Cardiac septum (tissue), 1 donor: ENCODE measurements at regions not wholly inside any gene's neighbourhood (a gene's known extent, or its start where the extent isn't known, plus 50 kb on each side); places are given as distances from the start of the nearest gene placed in this dataset.

Experiments used
- DNase-seq: peaks from one replicate; pipeline ENCODE4 v3.0.0-alpha.2; 2020; ENCODE audit warnings: low spot score
- intact Hi-C: fragments of 100-400 bp; cut with DNase I; formaldehyde crosslinking; loops from one replicate; pipeline ENCODE4 v1.14.0; 2022
- donor health status: DM: no; HTN: no; CAD: no.

DNA sequence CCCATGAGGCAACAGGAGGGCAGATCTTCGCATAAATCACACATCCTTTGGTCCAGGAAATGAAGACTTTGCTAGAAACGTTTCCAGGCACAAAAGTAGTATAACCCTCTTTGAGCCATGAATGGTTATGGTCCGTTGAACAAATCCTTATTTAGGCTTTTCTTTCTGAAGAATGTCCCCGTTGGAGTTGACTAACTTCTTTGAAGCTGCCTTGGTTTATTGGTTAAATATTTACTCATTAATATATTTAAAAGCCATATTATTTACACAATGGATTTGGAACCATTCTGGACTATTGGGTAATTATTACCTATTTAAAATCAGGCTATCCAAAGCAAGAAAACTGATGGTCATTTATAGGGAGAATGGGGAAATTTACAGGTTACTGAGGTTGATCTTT, 347.6 kb upstream of the SLC30A5 start:
- intact Hi-C loops = loop anchor here (10.0 kb wide), 1 partner anchor 281 kb away; no protein-coding TSS in a partner anchor
- no peak for DNase-seq

DNA sequence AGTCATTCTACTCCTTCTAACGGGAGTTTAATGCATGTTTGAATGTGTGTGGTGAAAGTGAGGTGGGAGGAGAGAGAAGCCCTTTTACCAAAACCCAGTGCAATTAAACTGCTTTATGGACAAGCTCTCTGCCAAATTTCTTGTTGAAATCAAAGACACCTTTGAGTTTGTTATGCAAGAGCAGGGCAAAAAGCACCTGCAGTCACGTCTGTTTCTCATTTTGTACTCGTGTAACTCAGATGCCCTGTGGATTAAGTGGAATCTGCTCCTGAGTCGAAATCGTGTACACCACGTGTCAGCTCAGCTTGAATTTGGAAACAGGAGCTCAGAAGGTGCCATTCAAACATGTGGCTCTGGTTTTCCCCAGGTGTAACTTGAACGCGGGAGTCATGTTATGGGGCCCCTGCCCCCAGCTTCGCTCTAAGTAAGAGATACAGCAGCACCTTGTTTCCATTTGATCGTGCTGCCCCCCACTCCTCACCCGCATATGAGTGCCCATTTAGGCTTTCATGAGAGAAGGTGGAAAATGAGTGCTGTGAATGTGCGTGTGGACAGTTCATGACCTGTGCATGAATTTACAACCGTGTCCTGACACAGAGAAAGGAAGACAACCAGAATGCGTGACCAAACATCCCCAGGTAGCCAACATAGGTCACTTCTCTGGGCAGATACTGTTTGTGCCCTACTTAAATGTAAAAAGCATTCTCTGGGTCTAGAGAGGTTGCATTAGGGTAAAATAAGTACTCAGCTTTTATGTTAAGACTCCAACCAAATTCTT, 347.0 kb upstream of the SLC30A5 start:
- no peak for DNase-seq
- intact Hi-C loops = loop anchor here (10.0 kb wide), 1 partner anchor 282 kb away; no protein-coding TSS in a partner anchor

DNA sequence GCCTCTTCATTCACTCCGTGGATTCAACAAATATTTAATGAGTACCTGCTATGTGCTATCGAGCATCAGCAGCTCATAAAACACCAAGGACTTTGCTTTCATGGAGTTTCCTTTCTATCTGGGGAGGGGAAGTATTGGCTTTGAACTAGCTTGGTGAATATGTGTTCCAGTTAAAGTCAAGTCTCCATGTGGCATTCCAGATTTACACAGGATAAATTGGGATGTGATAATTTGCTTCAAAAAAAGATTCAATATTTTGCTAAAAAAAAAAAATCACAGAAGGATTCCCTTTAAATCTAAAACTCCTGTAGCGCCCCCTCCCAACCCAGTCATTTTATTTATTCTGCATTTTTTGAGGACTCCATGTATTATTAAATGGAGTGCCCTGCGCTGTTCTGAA, 346.3 kb upstream of the SLC30A5 start:
- DNase-seq = no peak
- intact Hi-C loops = loop anchor here (10.0 kb wide), 1 partner anchor 283 kb away; no protein-coding TSS in a partner anchor

DNA sequence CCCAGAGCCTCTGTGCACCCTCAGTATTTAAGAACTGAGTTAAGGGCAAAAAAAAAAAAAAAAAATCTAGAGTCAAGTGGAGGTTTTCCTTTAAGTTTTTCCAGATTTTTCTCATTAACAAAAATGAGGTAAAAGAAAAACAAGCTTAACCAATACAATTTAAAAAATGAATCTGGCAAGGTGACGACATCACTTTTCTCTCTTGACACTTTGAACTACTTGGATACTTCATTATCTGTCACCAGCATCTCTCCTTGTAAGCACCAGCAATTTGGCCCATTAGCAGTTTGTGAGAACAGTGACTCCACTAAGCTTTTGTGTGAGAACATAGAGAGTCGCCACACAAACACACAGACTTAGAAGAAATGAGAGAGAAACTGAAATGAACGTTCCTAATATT, 345.7 kb upstream of the SLC30A5 start:
- intact Hi-C loops = loop anchor here (10.0 kb wide), 1 partner anchor 283 kb away; no protein-coding TSS in a partner anchor
- DNase-seq = no peak

DNA sequence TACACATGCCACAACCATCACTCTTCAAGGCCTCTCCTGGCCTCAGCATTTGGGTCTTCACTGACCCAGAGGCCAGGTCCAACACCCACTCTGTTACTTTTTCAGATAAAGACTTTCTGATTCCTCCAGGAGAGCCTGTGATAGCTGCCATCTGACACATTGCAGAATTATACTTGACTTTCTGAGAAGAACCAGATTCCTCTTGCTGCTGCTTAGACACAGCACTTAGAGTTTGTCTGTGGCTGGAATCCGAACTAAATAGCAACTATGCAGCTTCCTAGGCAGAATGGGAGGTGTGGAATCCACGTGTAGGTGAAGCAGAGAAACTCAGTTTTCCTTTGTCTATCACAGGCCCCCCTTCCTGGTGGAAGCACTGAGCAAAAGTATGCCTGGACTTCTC, 344.7 kb upstream of the SLC30A5 start:
- DNase-seq = no peak
- intact Hi-C loops = loop anchor here (10.0 kb wide), 1 partner anchor 284 kb away; no protein-coding TSS in a partner anchor

DNA sequence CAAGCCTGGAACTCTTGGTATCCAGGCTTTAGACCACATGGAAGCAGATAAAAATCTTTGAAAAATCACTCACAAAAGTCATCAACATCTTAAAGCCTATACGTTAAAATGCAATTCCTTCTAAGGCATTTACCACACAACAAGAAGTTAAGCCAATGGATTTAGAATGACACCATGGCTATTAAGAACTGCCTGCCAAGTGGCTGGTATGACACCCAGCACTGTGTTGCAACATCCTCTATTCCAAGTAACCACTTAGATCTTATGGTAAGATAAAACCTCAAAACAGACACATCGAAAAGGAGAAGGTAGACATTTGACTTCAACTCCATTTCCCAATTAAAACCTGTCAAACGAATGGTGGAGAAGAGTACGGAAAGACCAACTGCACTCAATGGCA, 344.2 kb upstream of the SLC30A5 start:
- intact Hi-C loops = loop anchor here (10.0 kb wide), 1 partner anchor 285 kb away; no protein-coding TSS in a partner anchor
- no peak for DNase-seq

DNA sequence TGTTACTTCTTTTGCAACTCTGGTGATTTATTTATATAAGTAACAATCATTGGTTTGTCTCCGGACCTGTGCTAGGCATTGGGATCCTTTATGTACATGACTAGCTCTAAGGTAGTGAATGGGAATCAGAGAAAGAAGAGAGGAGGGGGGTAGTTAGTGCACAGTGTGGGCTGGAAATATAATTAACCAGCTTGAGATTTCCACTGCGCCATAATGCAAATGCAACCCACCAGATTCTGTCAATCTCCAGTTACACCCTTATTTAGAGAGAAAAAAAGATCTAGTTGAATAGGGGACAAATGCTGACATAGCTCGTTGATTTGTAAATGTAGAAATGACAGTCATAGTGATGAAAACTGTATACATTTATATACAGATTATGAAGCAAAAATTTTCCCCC, 342.2 kb upstream of the SLC30A5 start:
- intact Hi-C loops = no loop called here
- DNase-seq = no peak

DNA sequence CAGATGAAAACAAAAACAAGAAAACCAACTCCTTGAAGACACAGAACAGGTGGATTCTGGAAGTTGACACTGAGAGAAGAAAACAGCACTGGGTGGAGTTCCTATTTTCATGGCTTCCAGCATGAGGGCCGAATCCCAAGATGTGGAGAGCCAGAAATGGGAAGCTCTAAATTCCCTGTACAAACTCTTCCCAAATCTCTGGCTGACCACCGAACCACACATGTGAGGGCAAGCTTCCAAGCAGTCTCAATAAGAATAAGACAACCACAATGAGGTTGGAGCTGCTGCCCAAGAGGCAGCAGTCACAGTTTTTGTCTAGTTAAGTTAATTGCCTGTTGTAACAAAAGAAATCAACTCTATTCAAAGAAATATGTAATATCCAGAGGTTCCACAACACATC, 339.3 kb upstream of the SLC30A5 start:
- no peak for DNase-seq
- intact Hi-C loops = no loop called here

DNA sequence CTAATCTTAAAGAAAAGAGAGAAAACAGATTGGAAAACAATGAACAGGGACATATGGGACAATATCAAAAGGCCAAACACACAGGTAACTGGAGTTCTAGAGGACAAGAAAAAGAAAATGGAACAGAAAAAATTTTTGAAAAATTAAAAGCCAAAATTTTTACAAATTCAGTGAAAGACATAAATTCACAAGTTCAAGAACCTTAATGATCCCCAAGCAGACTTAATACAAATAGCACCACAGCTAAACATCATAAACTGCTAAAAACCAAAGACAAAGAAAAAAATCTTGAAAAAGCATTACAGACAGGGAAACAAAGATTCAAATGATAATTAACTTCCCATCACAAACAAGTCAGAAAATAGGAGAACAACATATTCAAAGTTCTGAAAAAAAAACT, 338.5 kb upstream of the SLC30A5 start:
- DNase-seq = no peak
- intact Hi-C loops = no loop called here

DNA sequence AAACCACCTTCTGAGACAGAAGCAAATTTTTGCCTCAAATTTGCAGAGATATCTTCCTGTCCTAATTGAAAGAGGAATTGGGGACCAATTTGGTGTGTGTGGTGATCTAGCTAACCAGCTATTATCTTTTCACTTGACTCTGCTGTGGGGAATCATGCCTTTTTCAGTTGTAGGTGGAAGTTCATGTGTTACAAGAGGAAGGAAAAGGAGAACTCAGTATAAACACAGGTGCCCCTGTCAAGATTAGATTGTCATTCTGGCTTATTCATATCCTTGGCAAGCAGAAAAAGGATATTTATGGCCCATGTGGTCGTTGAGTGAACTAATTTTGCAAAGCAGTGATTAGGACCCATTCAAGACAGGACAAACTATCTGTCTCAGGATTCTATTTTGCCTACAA, 336.8 kb upstream of the SLC30A5 start:
- DNase-seq = no peak
- intact Hi-C loops = no loop called here

DNA sequence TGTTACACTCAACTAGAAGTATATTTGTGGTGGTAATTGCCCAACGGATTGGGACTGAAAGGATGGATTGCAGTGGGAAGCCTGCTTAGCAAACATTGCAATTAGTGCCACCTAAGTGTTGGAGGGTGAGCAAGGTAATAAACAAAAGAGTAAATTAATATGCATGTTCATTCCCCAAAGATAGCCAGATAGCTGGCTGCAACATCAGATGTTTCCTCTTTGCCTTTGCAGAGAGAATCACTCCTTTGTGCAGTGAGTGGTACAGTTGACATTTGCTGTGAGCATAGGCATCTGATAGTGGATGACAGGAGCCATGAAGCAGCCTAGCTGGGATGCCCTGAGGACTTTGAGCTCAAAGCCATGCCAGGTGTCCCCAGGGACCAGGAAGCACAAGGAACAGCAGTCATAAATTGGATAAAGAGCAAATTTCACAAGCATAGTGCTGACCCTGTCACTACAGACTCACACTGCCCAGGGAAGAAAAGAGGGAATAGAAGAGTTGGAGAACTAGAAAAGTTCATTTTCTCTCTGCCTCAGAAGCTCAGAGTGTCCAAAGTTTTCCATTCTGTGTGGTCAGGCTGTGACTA, 336.1 kb upstream of the SLC30A5 start:
- DNase-seq = no peak
- intact Hi-C loops = no loop called here

DNA sequence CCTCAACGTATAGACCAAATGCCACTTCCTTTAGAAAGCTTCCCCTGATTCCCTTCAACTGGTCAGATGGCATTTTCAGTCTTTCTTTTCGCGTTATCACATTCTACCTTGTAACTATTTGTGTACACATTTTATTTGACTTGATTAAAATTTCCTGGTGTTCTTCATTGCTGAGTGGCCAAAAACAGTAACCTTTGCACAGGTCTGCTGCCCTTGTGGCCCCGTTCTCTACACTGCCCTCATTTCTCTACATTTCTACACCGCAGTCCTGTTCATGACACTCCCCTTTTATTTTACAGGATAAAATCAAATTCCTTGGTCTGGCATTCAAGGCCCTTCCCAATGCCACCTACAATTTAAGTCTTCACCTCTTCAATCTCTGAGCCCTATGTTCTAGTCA, 334.2 kb upstream of the SLC30A5 start:
- intact Hi-C loops = no loop called here
- DNase-seq = no peak

DNA sequence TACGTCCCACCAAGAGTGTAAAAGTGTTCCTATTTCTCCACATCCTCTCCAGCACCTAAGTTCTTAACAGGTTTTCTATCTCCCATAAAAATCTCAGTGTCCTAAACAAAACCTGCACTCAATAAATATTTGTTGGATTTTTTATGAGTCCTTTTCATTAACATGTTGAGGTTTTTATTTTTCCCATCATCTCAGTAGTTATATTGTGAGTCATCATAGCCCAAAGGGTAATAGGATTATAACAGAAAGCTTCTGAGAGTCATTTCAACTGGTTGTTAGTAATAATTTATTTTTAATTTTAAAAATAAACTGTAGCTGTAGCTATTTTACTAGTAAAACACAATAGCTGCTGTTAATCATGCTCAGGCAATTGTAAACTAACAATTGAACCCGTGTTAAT, 331.6 kb upstream of the SLC30A5 start:
- intact Hi-C loops = no loop called here
- DNase-seq = no peak

DNA sequence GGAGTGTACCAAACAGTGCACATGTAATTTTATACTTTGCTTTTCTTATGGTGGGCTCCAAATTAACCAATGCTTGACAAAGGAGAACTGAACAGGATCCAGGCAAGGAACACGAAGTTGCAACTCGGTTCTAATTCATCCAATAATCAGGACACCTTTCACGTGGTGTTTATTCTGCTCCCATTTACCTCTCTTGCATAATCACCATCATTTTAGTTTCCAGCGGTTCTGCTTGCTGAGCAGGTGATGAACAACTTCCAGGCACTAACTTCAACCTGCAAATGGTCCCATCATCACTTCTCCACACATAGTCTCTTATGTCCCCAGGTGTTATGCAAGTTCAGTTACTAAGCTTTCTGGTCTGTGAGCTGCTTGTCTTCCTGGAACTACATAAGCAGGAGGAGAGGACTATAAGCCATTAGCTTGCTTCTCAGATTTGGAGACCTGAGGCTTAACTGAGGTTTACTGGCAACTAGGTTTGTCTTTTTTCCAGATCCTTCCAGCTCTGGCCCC, 326.8 kb upstream of the SLC30A5 start:
- intact Hi-C loops = no loop called here
- DNase-seq = no peak

DNA sequence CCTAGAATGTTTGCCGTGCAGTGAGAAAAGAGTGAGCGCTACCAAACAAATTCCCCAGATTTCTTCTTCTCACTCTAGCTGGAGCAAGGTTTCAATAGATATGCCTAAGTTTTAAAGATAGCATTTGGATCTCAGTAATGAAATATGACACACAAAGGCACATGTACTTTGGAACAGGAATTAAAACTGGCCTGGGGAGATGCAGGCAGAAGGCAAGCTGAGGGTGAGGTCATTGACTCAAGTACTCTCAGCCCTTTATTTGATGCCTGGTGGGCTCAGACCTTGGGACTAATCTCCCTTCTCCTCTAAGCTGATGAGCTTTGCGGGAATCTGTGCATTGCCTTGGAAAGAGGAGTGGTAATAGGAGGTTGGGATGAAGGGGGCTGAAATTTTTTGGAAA, 323.3 kb upstream of the SLC30A5 start:
- no peak for DNase-seq
- intact Hi-C loops = no loop called here

DNA sequence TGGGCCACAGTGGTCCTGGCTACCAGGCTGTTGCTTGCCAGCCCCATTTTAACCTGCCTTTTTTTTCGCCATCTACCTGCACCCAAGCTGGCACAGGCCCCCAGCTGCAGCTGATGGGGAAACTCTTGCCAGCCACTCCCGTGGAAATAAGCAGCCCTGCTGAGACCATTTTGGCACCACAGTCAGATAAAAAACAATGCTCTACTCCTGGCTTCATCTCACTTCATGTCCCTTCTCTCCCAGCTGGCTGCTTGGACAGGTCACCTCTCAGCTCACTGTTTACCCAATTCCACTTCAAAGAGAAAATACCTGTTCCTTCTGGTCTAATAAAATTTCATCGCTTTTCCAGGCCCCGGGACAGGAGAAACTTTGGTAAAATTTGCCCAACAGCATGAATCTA, 322.6 kb upstream of the SLC30A5 start:
- intact Hi-C loops = no loop called here
- no peak for DNase-seq

DNA sequence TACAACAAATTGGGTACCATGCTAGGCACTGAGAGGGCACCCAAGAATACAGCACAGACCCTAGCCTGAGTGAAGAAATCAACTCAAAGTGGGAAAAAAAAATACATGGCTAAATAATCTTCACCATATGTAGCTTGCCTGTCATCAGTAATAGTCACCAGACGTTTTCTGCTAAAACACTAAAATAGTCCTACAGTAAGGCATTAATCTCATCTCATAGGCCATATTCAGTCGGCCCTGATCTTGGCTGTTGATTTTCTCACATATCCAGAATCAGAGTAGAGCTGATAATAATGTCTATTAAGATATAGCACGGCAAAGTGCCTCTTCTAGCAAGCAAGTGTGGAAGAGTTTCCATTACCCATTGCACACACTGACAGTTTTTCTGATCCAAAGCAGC, 322.1 kb upstream of the SLC30A5 start:
- intact Hi-C loops = no loop called here
- DNase-seq = no peak

DNA sequence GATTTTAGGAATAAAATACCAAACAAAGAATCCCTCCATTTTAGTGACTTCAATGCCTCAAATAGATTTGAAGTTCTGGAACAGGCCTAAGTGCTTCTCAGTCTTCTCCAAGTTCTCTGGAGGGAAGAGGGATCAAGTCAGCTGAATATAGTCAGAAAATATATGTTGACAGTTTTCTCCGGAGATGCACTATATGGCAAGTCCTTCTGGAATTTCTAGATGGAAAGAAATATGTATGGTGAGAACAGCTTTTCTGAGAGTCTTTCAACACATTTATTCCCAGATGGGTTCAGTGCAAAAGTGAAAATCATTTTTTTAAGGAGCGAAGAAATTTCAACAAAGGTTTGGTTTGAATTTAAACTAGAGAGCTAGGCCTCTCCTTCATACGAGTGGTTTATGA, 317.4 kb upstream of the SLC30A5 start:
- DNase-seq = no peak
- intact Hi-C loops = no loop called here

DNA sequence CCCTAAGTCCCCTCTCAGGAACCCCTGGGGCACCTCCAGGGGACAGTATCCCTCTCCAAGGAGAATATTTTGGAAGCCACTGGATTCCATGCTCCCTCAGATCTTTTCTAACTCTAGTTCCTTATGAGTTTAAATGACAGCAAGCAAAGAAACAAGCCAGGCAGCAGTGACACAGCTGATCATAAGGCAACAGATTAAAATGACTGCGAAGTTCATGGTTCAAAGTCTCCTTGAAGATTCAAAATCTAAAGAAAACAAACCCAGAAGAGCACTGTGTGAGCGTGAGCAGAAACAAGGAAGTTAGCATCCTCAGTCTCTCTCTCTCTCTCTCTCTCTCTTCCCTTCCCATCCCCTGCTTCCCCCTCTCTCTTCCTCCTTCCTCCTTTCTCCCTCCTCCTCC, 316.7 kb upstream of the SLC30A5 start:
- no peak for DNase-seq
- intact Hi-C loops = no loop called here

DNA sequence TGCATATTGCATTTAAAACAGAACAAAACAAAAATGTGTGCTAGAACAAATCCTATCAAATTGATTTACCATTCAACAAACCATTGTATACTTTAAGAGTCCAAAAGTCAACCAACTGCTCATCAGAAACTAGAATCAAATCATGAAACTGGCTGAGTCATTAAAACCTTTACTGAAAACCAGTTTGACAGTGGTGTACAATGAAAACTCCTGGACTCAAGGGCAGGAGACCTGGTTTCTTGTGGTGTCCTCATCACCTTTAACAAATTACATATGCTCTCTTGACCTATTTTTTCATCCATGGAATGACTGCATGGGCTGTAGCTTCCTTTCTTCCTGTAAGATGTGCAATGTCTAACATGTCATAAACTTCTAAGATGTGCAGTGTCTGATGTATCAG, 315.3 kb upstream of the SLC30A5 start:
- no peak for DNase-seq
- intact Hi-C loops = no loop called here

DNA sequence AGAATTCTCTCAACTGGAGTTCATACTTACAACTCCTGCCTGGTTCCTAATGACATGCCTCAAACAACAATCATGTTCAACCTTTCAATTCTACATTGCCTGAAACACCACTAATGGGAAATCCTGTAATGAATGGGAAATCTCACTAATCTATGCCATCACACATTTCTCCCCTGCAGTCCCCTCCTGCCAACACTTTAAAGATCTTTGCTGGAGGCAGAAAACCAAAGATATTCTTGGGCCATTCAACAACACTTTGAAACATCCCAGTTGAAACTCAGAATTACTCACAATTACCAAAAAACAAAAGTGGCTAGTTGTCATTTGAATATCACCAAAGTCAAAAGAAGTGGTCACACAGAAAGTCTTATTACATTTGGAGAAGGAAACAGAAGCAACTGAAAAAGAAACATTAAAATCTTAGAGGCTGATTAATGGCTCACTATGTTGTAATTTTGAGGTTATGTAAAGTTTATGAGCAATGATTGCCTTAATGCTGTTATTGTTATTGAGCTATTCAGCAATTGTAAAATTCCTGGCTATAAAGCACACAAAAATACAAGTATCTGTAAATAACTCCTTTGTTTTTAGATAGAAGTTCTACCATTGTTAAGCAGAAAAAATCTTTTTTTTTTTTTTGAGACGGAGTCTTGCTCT, 313.4 kb upstream of the SLC30A5 start:
- no peak for DNase-seq
- intact Hi-C loops = no loop called here
